ENCODE measurements at regions not wholly inside any gene's neighbourhood (a gene's known extent, or its start where the extent isn't known, plus 50 kb on each side); places are given as distances from the start of the nearest gene placed in this dataset.
"Not testable (repeated sequence)": the region's sequence is repeated elsewhere in the genome, so short reads cannot be mapped to it uniquely, and the experiment has no call there.

DNA sequence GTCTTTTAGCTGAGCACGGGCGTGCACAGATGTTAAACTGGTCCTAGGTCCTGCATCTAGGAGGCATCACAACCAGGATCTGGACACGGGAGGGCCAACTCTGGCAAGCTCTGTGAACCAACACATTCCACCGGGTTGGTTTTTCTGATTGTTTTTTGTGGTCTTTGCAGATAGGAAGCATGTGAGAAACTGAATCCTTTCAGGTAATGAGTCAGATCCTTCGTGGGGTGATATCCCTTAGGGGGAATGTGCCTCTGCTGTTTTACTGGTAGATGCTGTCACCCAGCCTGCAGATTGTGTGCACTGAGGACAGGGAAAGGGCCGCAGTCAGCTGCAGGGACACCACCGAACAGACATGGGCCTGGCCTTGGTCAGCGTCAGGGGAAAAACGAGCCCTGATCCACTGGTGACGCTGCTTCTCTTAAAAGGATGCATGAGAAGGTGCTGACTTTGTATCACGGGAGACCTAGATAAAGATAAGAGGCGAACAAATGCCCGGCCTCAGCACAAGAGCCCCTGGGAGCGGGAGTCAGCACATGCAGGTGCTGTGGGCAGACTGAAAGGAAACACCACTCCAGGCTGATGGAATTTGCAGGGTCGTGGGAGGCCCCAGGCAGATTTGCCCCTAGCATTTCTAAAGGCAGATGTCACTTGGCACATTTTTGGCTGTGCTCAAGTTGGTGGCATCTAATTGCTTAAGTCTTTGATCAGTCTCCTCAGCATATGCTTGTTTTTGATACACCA, 51.1 kb downstream of the DOP1B start:
- no peak for DNase-seq

DNA sequence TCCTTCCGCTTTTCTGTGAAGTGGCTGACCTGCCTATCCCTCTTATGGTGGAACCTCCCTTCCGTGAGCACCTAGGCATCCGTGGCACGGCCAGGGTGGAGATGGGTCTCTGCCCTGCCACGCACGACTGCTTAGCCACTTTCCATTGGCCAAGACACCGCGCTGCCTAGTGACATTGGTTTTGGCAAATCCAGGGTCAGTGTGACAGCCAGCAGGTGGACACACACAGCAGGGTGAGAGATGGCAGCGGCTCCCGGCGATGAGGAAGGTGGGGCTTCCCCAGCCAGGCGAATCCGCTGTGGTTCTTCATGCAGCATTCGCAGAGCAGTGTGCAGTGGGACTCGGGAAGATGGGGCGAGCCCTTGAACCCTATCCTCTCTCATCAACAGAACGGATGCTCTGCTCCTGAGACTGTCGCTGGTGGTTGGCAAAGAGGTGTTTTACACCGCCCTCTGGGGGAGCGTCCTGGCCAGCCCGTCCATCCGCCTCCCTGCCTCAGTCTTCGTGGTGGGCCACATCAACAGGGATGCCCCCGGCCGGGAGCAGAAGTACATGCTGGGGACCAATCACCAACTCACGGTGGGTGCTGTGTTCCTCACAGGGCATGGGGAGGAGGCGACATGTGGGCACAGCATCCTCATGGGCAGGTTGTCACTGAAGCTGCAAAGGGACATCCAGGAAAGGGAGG, 51.8 kb downstream of the DOP1B start:
- DNase-seq = no peak

- DNase-seq = peak; percentile 31
Observed at GRCh38 chr21:36209626-36210171, 53.1 kb downstream of the DOP1B start.

- no peak for DNase-seq
Observed at GRCh38 chr21:36210779-36211659, 54.4 kb downstream of the DOP1B start.

- DNase-seq = no peak
Observed at GRCh38 chr21:36211660-36212512, 55.3 kb downstream of the DOP1B start.

DNA sequence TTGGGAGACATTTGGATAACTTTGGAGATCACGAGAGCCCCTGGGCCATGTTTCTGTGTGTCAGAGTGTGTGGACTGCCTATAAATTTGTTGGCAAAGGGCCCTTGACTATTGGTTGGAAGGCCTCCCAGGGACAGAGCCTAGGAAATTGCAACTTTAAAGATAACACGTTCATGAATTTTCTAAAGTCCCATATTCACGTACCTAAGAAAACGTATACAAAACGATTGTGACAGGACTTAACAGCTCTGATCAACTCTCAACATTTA, 55.8 kb downstream of the DOP1B start:
- DNase-seq = no peak

GRCh38 chr21:36214561-36214960, 57.9 kb downstream of the DOP1B start:
- DNase-seq = no peak

- no peak for DNase-seq
Observed at GRCh38 chr21:36217743-36218142, 61.1 kb downstream of the DOP1B start.

DNA sequence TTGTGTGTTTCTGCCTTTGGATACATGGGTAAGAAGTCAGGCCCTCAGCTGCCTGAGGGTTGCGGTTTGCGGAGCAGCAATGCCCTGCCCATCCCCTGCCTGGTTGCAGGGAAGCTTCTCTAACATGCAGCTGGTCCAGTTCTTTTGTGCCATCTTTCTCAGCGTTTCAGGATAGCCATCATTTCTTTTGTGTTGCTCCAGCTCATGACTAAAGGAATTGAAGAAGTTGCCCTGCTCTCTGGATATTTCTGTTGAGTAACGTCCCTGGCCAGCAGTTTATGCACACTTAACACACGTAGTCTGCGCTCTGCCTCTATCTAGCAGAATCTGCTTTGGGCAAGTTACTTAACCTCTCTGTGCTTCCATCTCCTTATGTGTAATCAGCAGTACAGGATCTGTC, 62.1 kb downstream of the DOP1B start:
- DNase-seq = no peak

DNA sequence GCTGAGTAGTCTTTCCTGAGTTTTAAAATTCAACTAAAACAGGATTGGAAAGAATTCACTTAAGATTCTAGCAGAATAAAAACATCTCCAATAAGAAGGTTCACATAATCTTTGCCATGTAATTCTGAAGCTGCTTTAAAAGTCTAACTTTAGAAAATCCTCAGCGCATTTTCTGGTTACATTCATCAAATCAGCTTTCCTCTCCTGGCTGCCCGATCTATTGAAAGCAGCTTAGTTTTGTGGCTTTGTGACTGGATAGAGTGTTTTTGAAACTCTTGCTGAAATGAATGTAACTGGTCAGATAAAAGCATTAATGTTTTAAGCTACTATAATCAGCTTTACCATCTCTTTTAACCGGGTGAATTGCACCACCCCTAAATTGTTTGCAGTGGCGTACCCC, 66.8 kb downstream of the DOP1B start:
- DNase-seq = no peak

DNA sequence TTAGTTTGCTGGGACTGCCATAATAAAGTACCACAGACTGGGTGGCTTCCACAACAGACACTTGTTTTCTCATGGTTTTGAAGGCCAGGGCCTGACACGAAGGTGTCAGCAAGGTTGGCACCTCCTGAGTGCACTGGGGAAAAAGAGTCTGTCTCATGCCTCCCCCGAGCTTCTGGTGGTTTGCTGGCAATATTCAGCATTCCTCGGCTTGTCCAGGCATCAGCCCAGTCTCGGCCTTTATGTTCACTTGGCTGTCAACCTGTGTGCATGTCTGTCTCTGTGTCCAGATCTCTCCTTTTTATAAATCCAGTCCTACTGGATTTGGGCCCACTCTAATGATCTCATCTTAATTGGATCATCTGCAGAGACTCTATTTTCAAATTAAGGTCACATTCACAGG, 72.6 kb downstream of the DOP1B start:
- DNase-seq = no peak

DNA sequence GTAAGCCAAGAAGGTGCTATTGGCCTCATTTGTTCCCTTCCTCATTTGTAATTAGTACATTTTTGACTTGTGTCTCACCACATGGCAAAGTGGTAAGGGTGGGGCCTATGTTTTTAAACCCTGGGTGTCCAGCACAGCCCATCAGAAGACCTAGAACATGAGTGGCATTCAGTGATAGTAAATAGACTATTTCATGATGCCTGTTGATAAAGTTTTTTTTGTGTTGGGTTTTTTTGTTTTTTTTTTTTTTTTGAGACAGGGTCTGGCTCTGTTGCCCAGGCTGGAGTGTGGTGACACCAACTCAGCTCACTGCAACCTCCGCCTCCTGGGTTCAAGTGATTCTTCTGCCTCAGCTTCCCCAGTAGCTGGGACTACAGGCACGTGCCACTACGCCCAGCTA, 74.8 kb downstream of the DOP1B start:
- DNase-seq = not testable (repeated sequence)

DNA sequence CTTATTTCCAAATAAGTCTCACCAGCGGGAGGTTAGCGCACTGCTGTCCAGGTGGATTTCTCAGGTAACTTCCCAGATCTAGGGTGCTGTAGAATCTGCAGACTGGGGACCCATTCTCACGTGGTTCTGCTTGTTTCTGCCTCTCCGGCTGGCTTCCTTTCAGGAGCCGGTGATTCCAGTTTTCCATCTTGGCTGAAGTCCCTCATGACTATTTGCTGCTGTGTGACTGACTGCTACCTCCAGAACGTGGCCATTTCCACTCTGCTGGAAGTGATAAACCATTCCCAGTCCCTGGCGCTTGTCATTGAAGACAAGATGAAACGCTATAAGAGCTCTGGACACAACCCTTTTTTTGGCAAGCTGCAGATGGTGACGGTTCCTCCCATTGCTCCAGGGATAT, 76.0 kb downstream of the DOP1B start:
- DNase-seq = no peak

- DNase-seq = no peak
Observed at GRCh38 chr21:36235058-36235582, 78.5 kb downstream of the DOP1B start.

DNA sequence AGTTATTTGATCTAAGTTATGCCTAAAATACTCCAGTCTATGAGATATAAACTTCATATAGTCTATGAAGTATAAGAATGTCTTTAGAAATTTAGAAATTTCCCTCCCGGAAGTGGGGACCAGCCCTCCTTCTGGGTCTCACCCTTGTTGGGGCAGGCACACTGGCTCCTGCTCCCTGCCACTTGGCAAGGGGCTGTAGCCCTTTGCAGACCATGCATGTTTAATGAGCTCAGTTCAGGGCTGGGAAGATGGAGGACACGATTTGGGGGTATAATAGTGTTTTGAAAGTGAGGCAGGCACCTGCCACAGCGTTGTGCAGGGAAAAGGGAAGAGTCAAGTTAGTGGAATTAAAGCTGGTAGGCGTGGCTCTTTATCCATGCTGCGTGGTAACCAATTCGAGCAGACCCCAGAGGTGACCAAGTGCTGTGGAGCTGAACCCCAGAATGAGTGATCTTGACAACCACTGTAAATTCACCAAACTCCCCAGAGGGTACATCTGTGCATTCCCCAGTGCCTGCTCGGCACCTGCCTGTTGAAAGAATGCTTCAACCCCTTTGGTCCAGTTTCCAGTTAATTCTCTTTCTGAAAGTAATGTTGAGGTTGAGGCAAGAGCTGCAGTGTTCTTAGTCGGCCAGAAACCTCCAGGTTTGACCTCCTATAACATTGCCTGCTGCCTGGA, 79.6 kb downstream of the DOP1B start:
- DNase-seq = no peak

- no peak for DNase-seq
Observed at GRCh38 chr21:36237441-36237840, 80.8 kb downstream of the DOP1B start.

- DNase-seq = no peak
Observed at GRCh38 chr21:36239585-36239984, 80.4 kb upstream of the MORC3 start.

- no peak for DNase-seq
Observed at GRCh38 chr21:36241717-36242116, 78.3 kb upstream of the MORC3 start.

GRCh38 chr21:36245115-36245514, 74.9 kb upstream of the MORC3 start:
- DNase-seq = no peak

GRCh38 chr21:36245649-36246048, 74.3 kb upstream of the MORC3 start:
- no peak for DNase-seq

- DNase-seq = no peak
Observed at GRCh38 chr21:36246080-36246631, 73.8 kb upstream of the MORC3 start.

All from activated T-cell treated with anti-CD3 and anti-CD28 coated beads, Interleukin-2, amount 50 U/mL, for 1 hour (primary cell).